PC-3 (cell line): ENCODE measurements at regions not wholly inside any gene's neighbourhood (a gene's known extent, or its start where the extent isn't known, plus 50 kb on each side); places are given as distances from the start of the nearest gene placed in this dataset.
A peak's percentile ranks its signal among the peaks of the same experiment; 100 is the strongest.

ENCODE experiments used
- ATAC-seq: fragments of 200-7000 bp; cut with Tn5 transposase; 2 replicates; pipeline ENCODE4 v1.9.1; 2020; ENCODE audit warnings: mild to moderate bottlenecking, moderate library complexity
- BruUV-seq: library from RNA; stranded (reverse); fragments of 400-500 nt; replicated peaks from 2 replicates; lab custom pipeline; 2021; lab: Mats Ljungman, UMichigan
- CTCF ChIA-PET: fragments of 300-600 bp; sonication (Branson Sonifier 250); formaldehyde crosslinking; loops from one replicate; lab custom pipeline; 2022; ENCODE audit warnings: antibody characterized with exemption; lab: Charles Lee
- POLR2A ChIA-PET: fragments of 300-600 bp; sonication (Branson Sonifier 250); formaldehyde crosslinking; loops from one replicate; lab custom pipeline; 2022; ENCODE audit warnings: antibody characterized with exemption; ENCODE audit not compliant: unreplicated experiment; lab: Charles Lee
- DNase-seq: peaks from one replicate; pipeline ENCODE4 v3.0.0-alpha.2; 2015
- H2AFZ ChIP-seq: fragments of 300-600 bp; sonication (generic); 2 replicates; pipeline ENCODE4 v1.6.0; 2016; ENCODE audit warnings: antibody characterized with exemption, low read length
- H3F3A ChIP-seq: fragments of 300-600 bp; sonication (generic); one replicate; pipeline ENCODE4 v1.6.0; 2017; ENCODE audit warnings: antibody characterized with exemption, low read length, control low read depth, mild to moderate bottlenecking; ENCODE audit not compliant: unreplicated experiment
- H3K27ac ChIP-seq: fragments of 300-600 bp; sonication (generic); 2 replicates; pipeline ENCODE4 v1.5.1; 2016; ENCODE audit warnings: mild to moderate bottlenecking, low read length
- H3K27me3 ChIP-seq: fragments of 300-600 bp; sonication (generic); 2 replicates; pipeline ENCODE4 v1.6.1; 2016; ENCODE audit warnings: low read length, mixed read lengths
- H3K36me3 ChIP-seq: fragments of 300-600 bp; sonication (generic); 2 replicates; pipeline ENCODE4 v1.6.1; 2016; ENCODE audit warnings: low read depth, mixed run types, low read length, mixed read lengths
- H3K4me1 ChIP-seq: fragments of 300-600 bp; sonication (generic); 2 replicates; pipeline ENCODE4 v1.5.1; 2016; ENCODE audit warnings: low read length; ENCODE audit not compliant: insufficient read depth
- H3K4me2 ChIP-seq: fragments of 300-600 bp; sonication (generic); 2 replicates; pipeline ENCODE4 v1.6.0; 2016; ENCODE audit warnings: low read length
- H3K4me3 ChIP-seq: fragments of 300-600 bp; sonication (generic); 2 replicates; pipeline ENCODE4 v1.5.1; 2016; ENCODE audit warnings: mild to moderate bottlenecking, low read length, mixed read lengths
- H3K79me2 ChIP-seq: fragments of 300-600 bp; sonication (generic); 2 replicates; pipeline ENCODE4 v1.6.1; 2017; ENCODE audit warnings: low read length, mixed read lengths
- H3K9ac ChIP-seq: fragments of 300-600 bp; sonication (generic); 2 replicates; pipeline ENCODE4 v1.6.0; 2016; ENCODE audit warnings: mild to moderate bottlenecking, low read length
- H3K9me2 ChIP-seq: fragments of 300-600 bp; sonication (generic); replicated peaks from 2 replicates; pipeline ENCODE4 v1.6.1; 2016; ENCODE audit warnings: mixed run types, low read length, mixed read lengths
- H3K9me3 ChIP-seq: fragments of 300-600 bp; sonication (generic); 2 replicates; pipeline ENCODE4 v1.6.1; 2016; ENCODE audit warnings: low read length, mixed read lengths
- H4K20me1 ChIP-seq: fragments of 300-600 bp; sonication (generic); 2 replicates; pipeline ENCODE4 v1.6.1; 2016; ENCODE audit warnings: low read length, mixed read lengths
- EZH2 ChIP-seq: fragments of 300-600 bp; sonication (generic); IDR thresholded peaks from one replicate; pipeline ENCODE4 v1.6.1; 2017; ENCODE audit warnings: antibody characterized with exemption, mild to moderate bottlenecking, low read length; ENCODE audit not compliant: unreplicated experiment
- EZH2phosphoT487 ChIP-seq: fragments of 300-600 bp; sonication (generic); IDR thresholded peaks from 2 replicates; pipeline ENCODE4 v1.6.1; 2018; ENCODE audit warnings: mild to moderate bottlenecking, antibody characterized with exemption, low read length, borderline replicate concordance
- intact Hi-C: fragments of 100-400 bp; cut with micrococcal nuclease; formaldehyde crosslinking; loops from 2 replicates; pipeline ENCODE4 v1.9.0; 2023
- TF ChIP-seq, protein P1 (sequence below): fragments of 300-600 bp; sonication (generic); conservative IDR thresholded peaks from 2 replicates; pipeline ENCODE4 v1.5.1; 2017; ENCODE audit warnings: antibody characterized with exemption, low read depth, mild to moderate bottlenecking, low read length

- Histone ChIP-seq H3K27me3 (no peaks in the 10 kb centered on the region), H3F3A (no peaks in the 10 kb centered on the region), H3K9me3 (no peaks in the 10 kb centered on the region), H3K9me2 (no peaks in the 10 kb centered on the region), H2AFZ (no peak overlapping the region), H3K27ac (no peak overlapping the region), H3K4me3 (no peak overlapping the region), H3K4me1 (no peaks in the 10 kb centered on the region), H3K4me2 (no peak overlapping the region), H4K20me1 (no peaks in the 10 kb centered on the region), H3K9ac (no peak overlapping the region), H3K79me2 (no peaks in the 10 kb centered on the region), H3K36me3 (no peaks in the 10 kb centered on the region)
- TF ChIP-seq, protein P1, sequence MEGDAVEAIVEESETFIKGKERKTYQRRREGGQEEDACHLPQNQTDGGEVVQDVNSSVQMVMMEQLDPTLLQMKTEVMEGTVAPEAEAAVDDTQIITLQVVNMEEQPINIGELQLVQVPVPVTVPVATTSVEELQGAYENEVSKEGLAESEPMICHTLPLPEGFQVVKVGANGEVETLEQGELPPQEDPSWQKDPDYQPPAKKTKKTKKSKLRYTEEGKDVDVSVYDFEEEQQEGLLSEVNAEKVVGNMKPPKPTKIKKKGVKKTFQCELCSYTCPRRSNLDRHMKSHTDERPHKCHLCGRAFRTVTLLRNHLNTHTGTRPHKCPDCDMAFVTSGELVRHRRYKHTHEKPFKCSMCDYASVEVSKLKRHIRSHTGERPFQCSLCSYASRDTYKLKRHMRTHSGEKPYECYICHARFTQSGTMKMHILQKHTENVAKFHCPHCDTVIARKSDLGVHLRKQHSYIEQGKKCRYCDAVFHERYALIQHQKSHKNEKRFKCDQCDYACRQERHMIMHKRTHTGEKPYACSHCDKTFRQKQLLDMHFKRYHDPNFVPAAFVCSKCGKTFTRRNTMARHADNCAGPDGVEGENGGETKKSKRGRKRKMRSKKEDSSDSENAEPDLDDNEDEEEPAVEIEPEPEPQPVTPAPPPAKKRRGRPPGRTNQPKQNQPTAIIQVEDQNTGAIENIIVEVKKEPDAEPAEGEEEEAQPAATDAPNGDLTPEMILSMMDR = no peak
- TF ChIP-seq EZH2 = no peak
- no peak for TF ChIP-seq EZH2phosphoT487
- DNase-seq = no peak
- no peak for ATAC-seq
- BruUV-seq = no TSS peak
- ChIA-PET POLR2A (no interaction called here), CTCF (no interaction called here)
- intact Hi-C loops = no loop called here
Measured at GRCh38 chr4:96972920-96973319, 1133.0 kb downstream of the PDHA2 start.

DNA sequence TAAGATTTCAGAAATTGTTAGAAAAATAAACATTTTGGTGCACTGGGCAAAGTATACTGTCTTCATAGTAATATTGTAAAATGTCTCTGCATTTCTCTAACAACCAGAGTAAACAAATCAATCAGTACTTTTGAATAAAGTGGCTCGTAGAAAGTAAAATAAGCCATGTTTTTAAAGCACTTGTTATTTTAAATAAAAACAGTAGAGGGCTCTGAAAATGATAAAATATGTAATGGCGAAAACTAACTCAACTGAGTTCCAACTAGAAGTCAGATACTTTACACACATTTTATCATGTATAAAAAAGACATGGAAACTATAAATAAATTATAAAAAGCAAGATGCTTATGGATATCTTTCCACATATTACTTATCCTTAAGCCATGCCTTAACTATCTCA is 1134.4 kb downstream of the PDHA2 start:
- no peaks in the 10 kb centered on the region for H3K27me3 ChIP-seq
- intact Hi-C loops = no loop called here
- H3K4me1 ChIP-seq = no peaks in the 10 kb centered on the region
- no peak overlapping the region for H3K4me3 ChIP-seq
- BruUV-seq = no TSS peak
- H3K79me2 ChIP-seq = no peaks in the 10 kb centered on the region
- no peak overlapping the region for H3K27ac ChIP-seq
- H3K9me3 ChIP-seq = no peaks in the 10 kb centered on the region
- DNase-seq = no peak
- no peak overlapping the region for H2AFZ ChIP-seq
- ChIA-PET CTCF (no interaction called here), POLR2A (no interaction called here)
- TF ChIP-seq EZH2 (no peak), EZH2phosphoT487 (no peak)
- TF ChIP-seq, protein P1 = no peak
- no peak for ATAC-seq
- no peaks in the 10 kb centered on the region for H3K36me3 ChIP-seq
- H3K9me2 ChIP-seq = no peaks in the 10 kb centered on the region
- H3F3A ChIP-seq = no peaks in the 10 kb centered on the region
- no peak overlapping the region for H3K4me2 ChIP-seq
- H3K9ac ChIP-seq = no peak overlapping the region
- no peaks in the 10 kb centered on the region for H4K20me1 ChIP-seq

GRCh38 chr4:96983830-96984229 is 1143.9 kb downstream of the PDHA2 start:
- Histone ChIP-seq H3K4me1 (no peaks in the 10 kb centered on the region), H3K4me2 (peak overlapping the region; percentile 47), H4K20me1 (no peaks in the 10 kb centered on the region), H3K9me3 (no peaks in the 10 kb centered on the region), H3K4me3 (no peak overlapping the region), H2AFZ (0 out of 2 replicates have a peak overlapping the region, but pooled peaks have one; percentile 27), H3K9me2 (no peaks in the 10 kb centered on the region), H3F3A (no peaks in the 10 kb centered on the region), H3K27ac (no peak overlapping the region), H3K79me2 (no peaks in the 10 kb centered on the region), H3K36me3 (no peaks in the 10 kb centered on the region), H3K9ac (no peak overlapping the region), H3K27me3 (no peaks in the 10 kb centered on the region)
- intact Hi-C loops = no loop called here
- DNase-seq (no peak), ATAC-seq (no peak)
- TF ChIP-seq EZH2phosphoT487 = no peak
- TF ChIP-seq, protein P1 = no peak
- TF ChIP-seq EZH2 = no peak
- POLR2A ChIA-PET = interaction anchor here (0.6 kb wide), 1 partner anchor 49 kb away, joined by 5 read pairs; no protein-coding TSS in a partner anchor
- no TSS peak for BruUV-seq
- CTCF ChIA-PET = no interaction called here
